ENCODE measurements at regions not wholly inside any gene's neighbourhood (a gene's known extent, or its start where the extent isn't known, plus 50 kb on each side); places are given as distances from the start of the nearest gene placed in this dataset.

Small RNA genes in the stretch of these regions (small RNA-seq; reads per million reads assigned to genes)
- gene RNA5SP236: 0 reads per million in 2 experiments
